ENCODE measurements at regions not wholly inside any gene's neighbourhood (a gene's known extent, or its start where the extent isn't known, plus 50 kb on each side); places are given as distances from the start of the nearest gene placed in this dataset.

GRCh38 chr7:101688183-101688831 is 59.2 kb upstream of the MYL10 start:
- peak; percentile 10 for DNase-seq (ENCODE audit: low read depth)
- peak overlapping the region; percentile 21 for H3K4me3 ChIP-seq (ENCODE audit: low read depth, low read length)
- peak; percentile 91 for TF ChIP-seq CTCF (IDR thresholded peaks at IDR 0.05; ENCODE audit: low read depth, low read length, missing control alignments)

GRCh38 chr7:101688995-101689907 is 60.2 kb upstream of the MYL10 start:
- H3K4me3 ChIP-seq (ENCODE audit: low read depth, low read length) = no peak overlapping the region
- no peak for TF ChIP-seq CTCF (IDR thresholded peaks at IDR 0.05; ENCODE audit: low read depth, low read length, missing control alignments)
- DNase-seq (ENCODE audit: low read depth) = no peak

GRCh38 chr7:101690061-101690460 is 61.0 kb upstream of the MYL10 start:
- TF ChIP-seq CTCF (IDR thresholded peaks at IDR 0.05; ENCODE audit: low read depth, low read length, missing control alignments) = no peak
- H3K4me3 ChIP-seq (ENCODE audit: low read depth, low read length) = no peak overlapping the region
- DNase-seq (ENCODE audit: low read depth) = no peak

- H3K4me3 ChIP-seq (ENCODE audit: low read depth, low read length) = no peak overlapping the region
- TF ChIP-seq CTCF (IDR thresholded peaks at IDR 0.05; ENCODE audit: low read depth, low read length, missing control alignments) = no peak
- no peak for DNase-seq (ENCODE audit: low read depth)
Observed at GRCh38 chr7:101691822-101692384, 62.8 kb upstream of the MYL10 start.

GRCh38 chr7:101693498-101694091 is 64.5 kb upstream of the MYL10 start:
- H3K4me3 ChIP-seq (ENCODE audit: low read depth, low read length) = no peak overlapping the region
- no peak for TF ChIP-seq CTCF (IDR thresholded peaks at IDR 0.05; ENCODE audit: low read depth, low read length, missing control alignments)
- DNase-seq (ENCODE audit: low read depth) = no peak

- DNase-seq (ENCODE audit: low read depth) = no peak
- no peak overlapping the region for H3K4me3 ChIP-seq (ENCODE audit: low read depth, low read length)
- TF ChIP-seq CTCF (IDR thresholded peaks at IDR 0.05; ENCODE audit: low read depth, low read length, missing control alignments) = no peak
Observed at GRCh38 chr7:101698964-101699363, 69.9 kb upstream of the MYL10 start.

Measured in GM12864 (cell line).